CD4-positive, alpha-beta memory T cell (primary cell): ENCODE measurements at regions not wholly inside any gene's neighbourhood (a gene's known extent, or its start where the extent isn't known, plus 50 kb on each side); places are given as distances from the start of the nearest gene placed in this dataset.

Source experiments
- CTCF ChIA-PET: fragments of 350-600 bp; sonication (Branson Sonifier 250); formaldehyde crosslinking; loops from one replicate; lab custom pipeline; 2021; ENCODE audit warnings: inconsistent platforms; ENCODE audit not compliant: partially characterized antibody; lab: Charles Lee
- POLR2A ChIA-PET: fragments of 350-600 bp; sonication (Branson Sonifier 250); formaldehyde crosslinking; loops from one replicate; lab custom pipeline; 2021; ENCODE audit not compliant: partially characterized antibody; lab: Charles Lee
- DNase-seq, 5 donors: peaks; one replicate each; pipeline versions ENCODE4 v3.0.0 to v3.0.0-alpha.2; 2020 to 2022; ENCODE audit warnings: mixed read lengths in 1 of 5
- H3K27ac ChIP-seq: one replicate; pipeline ENCODE4 v1.7.0; 2013; ENCODE audit warnings: low read depth, low read length
- H3K27me3 ChIP-seq: 2 replicates; pipeline ENCODE4 v1.7.0; 2013; ENCODE audit warnings: mild to moderate bottlenecking, low read length, moderate library complexity; ENCODE audit not compliant: insufficient read depth
- H3K36me3 ChIP-seq: 2 replicates; pipeline ENCODE4 v1.7.0; 2013; ENCODE audit warnings: mild to moderate bottlenecking, low read length, moderate library complexity; ENCODE audit not compliant: insufficient read depth
- H3K4me1 ChIP-seq: 2 replicates; pipeline ENCODE4 v1.7.0; 2013; ENCODE audit warnings: mild to moderate bottlenecking, low read length, moderate library complexity; ENCODE audit not compliant: insufficient read depth
- H3K4me3 ChIP-seq, 2 donors: one replicate each; pipeline ENCODE4 v1.7.0; 2013; ENCODE audit warnings: low read length in 2 of 2, mild to moderate bottlenecking in 1 of 2
- H3K9me3 ChIP-seq, 2 donors: one replicate each; pipeline ENCODE4 v1.7.0; 2013; ENCODE audit warnings: low read length in 2 of 2, control low read depth in 1 of 2; ENCODE audit not compliant: control insufficient read depth in 1 of 2
- H3K27ac Mint-ChIP-seq, 7 donors: one replicate each; pipeline ENCODE4 v1.8.0; 2020 to 2021; ENCODE audit warnings: mixed read lengths in 7 of 7, mild to moderate bottlenecking in 6 of 7, inconsistent platforms in 3 of 7, moderate library complexity in 3 of 7
- H3K27me3 Mint-ChIP-seq, 2 donors: one replicate each; pipeline ENCODE4 v1.8.0; 2020 to 2021; ENCODE audit warnings: mixed read lengths in 2 of 2
- H3K36me3 Mint-ChIP-seq, 2 donors: one replicate each; pipeline ENCODE4 v1.8.0; 2020 to 2021; ENCODE audit warnings: mixed read lengths in 2 of 2, inconsistent platforms in 1 of 2, mild to moderate bottlenecking in 1 of 2
- H3K4me1 Mint-ChIP-seq, 4 donors: one replicate each; pipeline ENCODE4 v1.8.0; 2020 to 2021; ENCODE audit warnings: mixed read lengths in 4 of 4, mild to moderate bottlenecking in 1 of 4
- H3K4me3 Mint-ChIP-seq, 8 donors: one replicate each; pipeline ENCODE4 v1.8.0; 2020 to 2021; ENCODE audit warnings: mixed read lengths in 8 of 8, mild to moderate bottlenecking in 7 of 8, moderate library complexity in 6 of 8, inconsistent platforms in 3 of 8
- H3K9me3 Mint-ChIP-seq, 8 donors: one replicate each; pipeline ENCODE4 v1.8.0; 2020 to 2021; ENCODE audit warnings: mixed read lengths in 8 of 8, mild to moderate bottlenecking in 5 of 8, inconsistent platforms in 3 of 8, moderate library complexity in 1 of 8
- intact Hi-C: fragments of 100-400 bp; cut with micrococcal nuclease; formaldehyde crosslinking; loops from one replicate; pipeline ENCODE4 v1.15.1; 2023

DNA sequence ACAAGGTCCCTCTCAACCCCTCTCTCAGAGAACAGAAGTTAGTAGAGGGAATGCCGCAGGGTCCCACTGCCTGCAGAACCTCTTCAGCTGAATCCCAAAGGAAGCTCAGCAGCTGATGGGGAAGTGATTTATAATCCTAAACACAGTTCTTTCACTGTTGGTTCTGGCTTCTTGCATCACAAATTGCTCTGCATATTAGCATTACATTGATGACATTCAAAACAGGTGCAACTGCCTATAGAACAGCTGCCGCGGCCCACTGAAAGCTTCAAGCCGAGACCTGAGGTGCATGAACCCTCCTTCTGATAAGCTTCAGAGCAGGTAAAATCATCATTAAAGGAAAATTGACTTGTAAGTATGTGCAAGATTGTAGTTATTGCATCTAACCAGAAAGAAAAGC lies 75.2 kb upstream of the KIRREL3 start:
- H3K27ac Mint-ChIP-seq: no peak overlapping the region
- POLR2A ChIA-PET: no interaction called here
- no peak for DNase-seq
- no peaks in the 10 kb centered on the region for H3K36me3 ChIP-seq
- H3K9me3 ChIP-seq: no peaks in the 10 kb centered on the region
- no peaks in the 10 kb centered on the region for H3K27me3 ChIP-seq
- no peaks in the 10 kb centered on the region for H3K9me3 Mint-ChIP-seq
- H3K36me3 Mint-ChIP-seq: no peaks in the 10 kb centered on the region
- H3K4me3 Mint-ChIP-seq: no peak overlapping the region
- no peak overlapping the region for H3K27ac ChIP-seq
- peaks cover 0 to 5% of the 10 kb centered on the region in 2 donors for H3K27me3 Mint-ChIP-seq
- H3K4me1 Mint-ChIP-seq: no peaks in the 10 kb centered on the region
- CTCF ChIA-PET: no interaction called here
- no peaks in the 10 kb centered on the region for H3K4me1 ChIP-seq
- H3K4me3 ChIP-seq: no peak overlapping the region
- intact Hi-C loops: no loop called here

GRCh38 chr11:127074151-127074761 lies 73.7 kb upstream of the KIRREL3 start:
- Mint-ChIP-seq H3K4me3 (no peak overlapping the region), H3K36me3 (no peaks in the 10 kb centered on the region), H3K27me3 (peaks cover 0 to 5% of the 10 kb centered on the region in 2 donors), H3K9me3 (no peaks in the 10 kb centered on the region), H3K27ac (no peak overlapping the region), H3K4me1 (no peaks in the 10 kb centered on the region)
- CTCF ChIA-PET: no interaction called here
- Histone ChIP-seq H3K27ac (no peak overlapping the region), H3K4me1 (no peaks in the 10 kb centered on the region), H3K9me3 (no peaks in the 10 kb centered on the region), H3K27me3 (no peaks in the 10 kb centered on the region), H3K4me3 (no peak overlapping the region), H3K36me3 (no peaks in the 10 kb centered on the region)
- DNase-seq: no peak
- POLR2A ChIA-PET: no interaction called here
- intact Hi-C loops: no loop called here

GRCh38 chr11:127073621-127074020 lies 73.1 kb upstream of the KIRREL3 start:
- DNase-seq: no peak
- Mint-ChIP-seq H3K36me3 (no peaks in the 10 kb centered on the region), H3K4me3 (no peak overlapping the region), H3K9me3 (no peaks in the 10 kb centered on the region), H3K27me3 (peaks cover 0 to 6% of the 10 kb centered on the region in 2 donors), H3K4me1 (no peaks in the 10 kb centered on the region), H3K27ac (no peak overlapping the region)
- Histone ChIP-seq H3K4me1 (no peaks in the 10 kb centered on the region), H3K27ac (no peak overlapping the region), H3K9me3 (no peaks in the 10 kb centered on the region), H3K27me3 (no peaks in the 10 kb centered on the region), H3K36me3 (no peaks in the 10 kb centered on the region), H3K4me3 (no peak overlapping the region)
- POLR2A ChIA-PET: no interaction called here
- CTCF ChIA-PET: no interaction called here
- intact Hi-C loops: no loop called here

DNA sequence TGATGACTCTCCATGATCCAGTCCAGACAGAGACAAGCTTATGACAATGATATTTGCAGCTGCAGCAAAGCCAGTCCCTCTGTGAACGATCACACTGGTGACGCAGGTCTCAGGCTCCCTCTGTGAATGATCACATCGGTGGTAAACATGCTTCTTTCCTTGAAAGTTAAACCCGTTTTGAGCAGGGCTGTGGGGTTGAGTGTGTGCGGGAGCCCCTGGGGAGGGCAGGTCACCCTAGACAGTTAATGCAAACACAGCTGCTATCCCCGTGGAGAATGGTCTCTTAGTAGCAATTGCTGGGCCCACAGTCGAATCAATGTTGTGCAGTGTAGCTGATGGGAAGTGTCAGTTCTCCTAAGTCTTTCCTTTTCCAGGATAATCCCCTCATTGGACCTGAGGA lies 71.0 kb upstream of the KIRREL3 start:
- H3K36me3 ChIP-seq: no peaks in the 10 kb centered on the region
- peaks cover 0 to 7% of the 10 kb centered on the region in 2 donors for H3K27me3 Mint-ChIP-seq
- H3K36me3 Mint-ChIP-seq: no peaks in the 10 kb centered on the region
- H3K9me3 ChIP-seq: no peaks in the 10 kb centered on the region
- H3K9me3 Mint-ChIP-seq: no peaks in the 10 kb centered on the region
- intact Hi-C loops: no loop called here
- H3K4me3 ChIP-seq: no peak overlapping the region
- H3K4me1 ChIP-seq: no peaks in the 10 kb centered on the region
- CTCF ChIA-PET: no interaction called here
- no peak overlapping the region for H3K27ac ChIP-seq
- POLR2A ChIA-PET: no interaction called here
- no peak overlapping the region for H3K27ac Mint-ChIP-seq
- no peaks in the 10 kb centered on the region for H3K27me3 ChIP-seq
- DNase-seq: no peak
- H3K4me1 Mint-ChIP-seq: no peaks in the 10 kb centered on the region
- no peak overlapping the region for H3K4me3 Mint-ChIP-seq

- no peaks in the 10 kb centered on the region for H3K9me3 ChIP-seq
- CTCF ChIA-PET: no interaction called here
- H3K4me1 ChIP-seq: no peaks in the 10 kb centered on the region
These were observed 70.2 kb upstream of the KIRREL3 start for GRCh38 chr11:127070808-127071207.

GRCh38 chr11:127066401-127067090 lies 66.0 kb upstream of the KIRREL3 start:
- DNase-seq: no peak
- H3K4me3 Mint-ChIP-seq: no peak overlapping the region
- Histone ChIP-seq H3K4me3 (no peak overlapping the region), H3K36me3 (no peaks in the 10 kb centered on the region), H3K27ac (no peak overlapping the region), H3K27me3 (no peaks in the 10 kb centered on the region), H3K4me1 (no peaks in the 10 kb centered on the region), H3K9me3 (no peaks in the 10 kb centered on the region)
- no peaks in the 10 kb centered on the region for H3K4me1 Mint-ChIP-seq
- no peaks in the 10 kb centered on the region for H3K36me3 Mint-ChIP-seq
- no peaks in the 10 kb centered on the region for H3K9me3 Mint-ChIP-seq
- intact Hi-C loops: no loop called here
- POLR2A ChIA-PET: no interaction called here
- CTCF ChIA-PET: no interaction called here
- no peak overlapping the region for H3K27ac Mint-ChIP-seq
- peaks cover 0 to 4% of the 10 kb centered on the region in 2 donors for H3K27me3 Mint-ChIP-seq

More at GRCh38 chr11:127070808-127071207, 70.2 kb upstream of the KIRREL3 start:
- H3K36me3 ChIP-seq: no peaks in the 10 kb centered on the region
- Mint-ChIP-seq H3K4me1 (no peaks in the 10 kb centered on the region), H3K27me3 (peaks cover 0 to 7% of the 10 kb centered on the region in 2 donors), H3K36me3 (no peaks in the 10 kb centered on the region), H3K4me3 (no peak overlapping the region), H3K9me3 (no peaks in the 10 kb centered on the region), H3K27ac (no peak overlapping the region)
- intact Hi-C loops: no loop called here
- no peak overlapping the region for H3K4me3 ChIP-seq
- no peaks in the 10 kb centered on the region for H3K27me3 ChIP-seq
- H3K27ac ChIP-seq: no peak overlapping the region
- DNase-seq: no peak
- POLR2A ChIA-PET: no interaction called here

- ChIA-PET POLR2A (no interaction called here), CTCF (no interaction called here)
- no peak overlapping the region for H3K27ac Mint-ChIP-seq
- H3K27me3 ChIP-seq: no peaks in the 10 kb centered on the region
- no peak overlapping the region for H3K27ac ChIP-seq
- H3K27me3 Mint-ChIP-seq: peaks cover 0 to 2% of the 10 kb centered on the region in 2 donors
- peaks cover 0 to 2% (median 0%) of the 10 kb centered on the region in 8 donors for H3K9me3 Mint-ChIP-seq
- H3K36me3 ChIP-seq: no peaks in the 10 kb centered on the region
- DNase-seq: no peak
- H3K4me1 ChIP-seq: no peaks in the 10 kb centered on the region
- no peaks in the 10 kb centered on the region for H3K9me3 ChIP-seq
- no peaks in the 10 kb centered on the region for H3K4me1 Mint-ChIP-seq
- H3K4me3 ChIP-seq: no peak overlapping the region
- intact Hi-C loops: no loop called here
- no peaks in the 10 kb centered on the region for H3K36me3 Mint-ChIP-seq
- no peak overlapping the region for H3K4me3 Mint-ChIP-seq
These were observed 62.7 kb upstream of the KIRREL3 start for GRCh38 chr11:127063241-127063640.
